Epithelial cell of proximal tubule (primary cell): ENCODE measurements at regions not wholly inside any gene's neighbourhood (a gene's known extent, or its start where the extent isn't known, plus 50 kb on each side); places are given as distances from the start of the nearest gene placed in this dataset.
A peak's percentile ranks its signal among the peaks of the same experiment; 100 is the strongest.

Experiments used
- DNase-seq: peaks from one replicate; pipeline ENCODE4 v3.0.0-alpha.2; 2011; ENCODE audit warnings: low read depth
- H3K4me3 ChIP-seq: 2 replicates; pipeline ENCODE4 v1.5.1; 2011; ENCODE audit warnings: low read depth, mild to moderate bottlenecking, low read length
- CTCF ChIP-seq: conservative IDR thresholded peaks from 2 replicates; pipeline ENCODE4 v1.5.1; 2012; ENCODE audit warnings: low read depth, mild to moderate bottlenecking, low read length

- no peak for TF ChIP-seq CTCF
- no peak overlapping the region for H3K4me3 ChIP-seq
- no peak for DNase-seq
Measured at GRCh38 chr4:128583753-128584712, 225.5 kb upstream of the JADE1 start.

- TF ChIP-seq CTCF, result no peak
- H3K4me3 ChIP-seq, result no peak overlapping the region
- no peak for DNase-seq
Measured at GRCh38 chr4:128582427-128582870, 227.1 kb upstream of the JADE1 start.

- no peak overlapping the region for H3K4me3 ChIP-seq
- DNase-seq, result no peak
- TF ChIP-seq CTCF, result no peak
Measured at GRCh38 chr4:128579154-128579853, 230.2 kb upstream of the JADE1 start.

- peak; percentile 93 for TF ChIP-seq CTCF
- H3K4me3 ChIP-seq, result no peak overlapping the region
- peak; percentile 65 for DNase-seq
Measured at GRCh38 chr4:128574706-128575105, 234.8 kb upstream of the JADE1 start.

GRCh38 chr4:128573781-128574508 is 235.6 kb upstream of the JADE1 start:
- no peak overlapping the region for H3K4me3 ChIP-seq
- peak; percentile 99 for DNase-seq
- TF ChIP-seq CTCF, result no peak

GRCh38 chr4:128572778-128573241 is 236.7 kb upstream of the JADE1 start:
- DNase-seq, result no peak
- H3K4me3 ChIP-seq, result no peak overlapping the region
- TF ChIP-seq CTCF, result no peak
